ENCODE measurements at regions not wholly inside any gene's neighbourhood (a gene's known extent, or its start where the extent isn't known, plus 50 kb on each side); places are given as distances from the start of the nearest gene placed in this dataset.

DNA sequence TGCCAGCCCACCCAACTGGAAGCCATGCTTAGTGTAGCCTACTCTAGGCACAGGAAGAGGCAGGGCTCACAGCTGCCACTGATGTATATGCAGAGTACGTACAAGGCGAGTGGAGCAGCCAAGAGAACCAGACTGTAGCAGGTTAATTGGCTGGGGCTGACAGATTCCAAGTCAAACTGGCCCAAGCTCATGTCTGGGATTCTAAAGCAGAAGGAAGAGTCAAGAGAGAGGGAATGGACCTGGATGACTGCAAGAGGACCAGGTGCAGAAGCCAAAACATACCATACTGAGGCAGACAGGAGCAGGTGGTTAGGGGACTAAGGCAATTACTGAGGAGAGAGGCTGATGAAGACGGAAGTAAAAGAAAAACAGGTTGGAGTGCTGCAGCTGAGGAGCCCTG, 51.3 kb upstream of the LRRN2 start:
- Histone ChIP-seq H3K27me3 (ENCODE audit: control insufficient read depth, insufficient read depth, low read length) (peaks cover 12% of the 10 kb centered on the region), H3K36me3 (ENCODE audit: control insufficient read depth, insufficient read depth, low read length) (no peaks in the 10 kb centered on the region), H3K4me3 (ENCODE audit: low read depth, low read length) (no peak overlapping the region)
- DNase-seq (ENCODE audit: low read depth) (no peak), FAIRE-seq (no peak)
- TF ChIP-seq, protein P1, sequence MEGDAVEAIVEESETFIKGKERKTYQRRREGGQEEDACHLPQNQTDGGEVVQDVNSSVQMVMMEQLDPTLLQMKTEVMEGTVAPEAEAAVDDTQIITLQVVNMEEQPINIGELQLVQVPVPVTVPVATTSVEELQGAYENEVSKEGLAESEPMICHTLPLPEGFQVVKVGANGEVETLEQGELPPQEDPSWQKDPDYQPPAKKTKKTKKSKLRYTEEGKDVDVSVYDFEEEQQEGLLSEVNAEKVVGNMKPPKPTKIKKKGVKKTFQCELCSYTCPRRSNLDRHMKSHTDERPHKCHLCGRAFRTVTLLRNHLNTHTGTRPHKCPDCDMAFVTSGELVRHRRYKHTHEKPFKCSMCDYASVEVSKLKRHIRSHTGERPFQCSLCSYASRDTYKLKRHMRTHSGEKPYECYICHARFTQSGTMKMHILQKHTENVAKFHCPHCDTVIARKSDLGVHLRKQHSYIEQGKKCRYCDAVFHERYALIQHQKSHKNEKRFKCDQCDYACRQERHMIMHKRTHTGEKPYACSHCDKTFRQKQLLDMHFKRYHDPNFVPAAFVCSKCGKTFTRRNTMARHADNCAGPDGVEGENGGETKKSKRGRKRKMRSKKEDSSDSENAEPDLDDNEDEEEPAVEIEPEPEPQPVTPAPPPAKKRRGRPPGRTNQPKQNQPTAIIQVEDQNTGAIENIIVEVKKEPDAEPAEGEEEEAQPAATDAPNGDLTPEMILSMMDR (IDR thresholded peaks at IDR 0.05; ENCODE audit: insufficient read depth, low read length, severe bottlenecking) = no peak

DNA sequence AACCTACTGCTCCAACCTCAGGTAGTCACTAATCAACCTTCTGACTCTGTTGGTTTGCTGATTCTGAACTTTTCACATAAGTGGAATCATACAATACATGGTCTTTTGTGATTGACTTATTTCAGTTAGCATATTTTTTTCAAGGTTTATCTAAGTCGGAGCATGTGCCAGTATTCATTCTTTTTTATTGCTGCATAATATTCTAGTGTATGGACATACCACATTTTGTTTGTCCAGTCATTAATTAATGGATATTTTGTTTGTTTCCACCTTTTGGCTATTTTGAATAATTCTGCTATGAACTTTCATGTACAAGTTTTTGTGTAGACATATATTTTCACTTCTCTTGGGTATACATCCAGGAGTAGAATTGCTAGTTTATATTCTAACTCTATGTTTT, 53.0 kb upstream of the LRRN2 start:
- TF ChIP-seq, protein P1 (IDR thresholded peaks at IDR 0.05; ENCODE audit: insufficient read depth, low read length, severe bottlenecking) = no peak
- DNase-seq (ENCODE audit: low read depth) (no peak), FAIRE-seq (no peak)
- H3K36me3 ChIP-seq (ENCODE audit: control insufficient read depth, insufficient read depth, low read length) = no peaks in the 10 kb centered on the region
- peaks cover 11% of the 10 kb centered on the region for H3K27me3 ChIP-seq (ENCODE audit: control insufficient read depth, insufficient read depth, low read length)
- H3K4me3 ChIP-seq (ENCODE audit: low read depth, low read length) = no peak overlapping the region

DNA sequence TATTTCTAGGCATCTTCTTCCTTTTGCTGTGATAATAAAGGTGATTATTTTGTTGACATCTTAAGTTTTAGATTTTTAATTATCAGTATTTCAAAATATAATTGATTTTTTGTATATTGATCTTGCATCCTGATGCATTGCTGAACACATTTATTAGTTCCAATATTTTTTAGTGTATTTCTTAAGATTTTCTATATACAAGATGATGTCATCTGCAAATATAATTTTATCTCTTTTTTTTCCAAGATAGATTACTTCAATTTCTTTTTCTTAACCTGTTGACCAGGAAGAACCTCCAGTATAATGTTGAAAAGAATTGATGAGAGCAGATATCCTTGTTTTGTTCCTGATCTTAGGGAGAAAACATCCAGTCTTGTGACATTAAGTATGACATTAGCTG, 54.8 kb upstream of the LRRN2 start:
- FAIRE-seq (no peak), DNase-seq (ENCODE audit: low read depth) (no peak)
- Histone ChIP-seq H3K36me3 (ENCODE audit: control insufficient read depth, insufficient read depth, low read length) (no peaks in the 10 kb centered on the region), H3K4me3 (ENCODE audit: low read depth, low read length) (no peak overlapping the region), H3K27me3 (ENCODE audit: control insufficient read depth, insufficient read depth, low read length) (peaks cover 4% of the 10 kb centered on the region)
- TF ChIP-seq, protein P1 (IDR thresholded peaks at IDR 0.05; ENCODE audit: insufficient read depth, low read length, severe bottlenecking) = no peak

DNA sequence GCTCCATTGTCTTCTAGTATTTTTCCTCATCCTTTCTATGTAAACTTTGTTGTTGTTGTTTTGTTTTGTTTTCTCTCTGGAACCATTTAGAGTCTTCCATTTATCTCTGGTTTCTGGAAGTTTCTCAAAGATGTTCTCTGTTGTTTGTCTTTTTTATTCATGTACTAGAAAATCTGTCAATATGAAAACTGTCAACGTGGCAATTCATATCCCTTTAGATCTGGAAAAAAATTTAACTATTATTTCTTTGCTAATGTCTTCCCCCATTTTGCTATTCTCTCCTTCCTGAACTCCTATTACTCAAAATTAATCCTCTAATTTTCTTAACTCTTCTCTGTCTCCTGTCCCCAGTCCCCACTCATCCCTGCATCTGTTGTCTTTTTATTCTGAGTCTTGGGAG, 55.9 kb upstream of the LRRN2 start:
- no peak for DNase-seq (ENCODE audit: low read depth)
- TF ChIP-seq, protein P1 (IDR thresholded peaks at IDR 0.05; ENCODE audit: insufficient read depth, low read length, severe bottlenecking) = no peak
- FAIRE-seq = no peak
- Histone ChIP-seq H3K36me3 (ENCODE audit: control insufficient read depth, insufficient read depth, low read length) (no peaks in the 10 kb centered on the region), H3K27me3 (ENCODE audit: control insufficient read depth, insufficient read depth, low read length) (peaks cover 4% of the 10 kb centered on the region), H3K4me3 (ENCODE audit: low read depth, low read length) (no peak overlapping the region)

DNA sequence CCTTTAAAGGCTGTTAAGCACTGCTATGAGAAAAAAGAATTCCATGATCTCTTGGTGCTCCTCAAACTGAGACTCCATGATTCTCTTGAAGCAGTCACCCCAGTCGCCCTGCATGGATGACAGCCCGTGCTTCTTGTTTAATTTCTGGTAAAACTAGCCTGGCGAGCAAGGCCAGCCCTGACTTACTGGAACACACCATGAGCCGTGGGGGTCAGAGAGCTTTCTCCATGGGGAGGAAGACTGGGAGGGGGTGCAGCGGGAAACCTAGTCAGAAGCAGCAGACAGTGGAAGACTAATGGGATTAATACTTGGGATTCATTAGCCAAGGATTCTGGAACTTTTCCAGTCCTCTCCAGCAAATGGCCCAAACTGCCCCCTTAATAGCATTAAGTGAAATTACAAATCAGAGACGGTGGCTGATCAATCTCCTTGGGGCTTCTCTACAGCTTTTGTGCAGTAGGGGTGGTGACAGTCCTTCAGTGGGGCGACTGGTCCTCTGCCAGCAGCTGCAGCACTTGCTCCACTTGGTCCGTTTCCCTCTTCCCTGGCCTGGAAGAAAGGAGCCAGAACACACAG, 57.2 kb upstream of the LRRN2 start:
- Histone ChIP-seq H3K36me3 (ENCODE audit: control insufficient read depth, insufficient read depth, low read length) (no peaks in the 10 kb centered on the region), H3K27me3 (ENCODE audit: control insufficient read depth, insufficient read depth, low read length) (peaks cover 4% of the 10 kb centered on the region), H3K4me3 (ENCODE audit: low read depth, low read length) (no peak overlapping the region)
- no peak for DNase-seq (ENCODE audit: low read depth)
- TF ChIP-seq, protein P1 (IDR thresholded peaks at IDR 0.05; ENCODE audit: insufficient read depth, low read length, severe bottlenecking) = no peak
- no peak for FAIRE-seq

DNA sequence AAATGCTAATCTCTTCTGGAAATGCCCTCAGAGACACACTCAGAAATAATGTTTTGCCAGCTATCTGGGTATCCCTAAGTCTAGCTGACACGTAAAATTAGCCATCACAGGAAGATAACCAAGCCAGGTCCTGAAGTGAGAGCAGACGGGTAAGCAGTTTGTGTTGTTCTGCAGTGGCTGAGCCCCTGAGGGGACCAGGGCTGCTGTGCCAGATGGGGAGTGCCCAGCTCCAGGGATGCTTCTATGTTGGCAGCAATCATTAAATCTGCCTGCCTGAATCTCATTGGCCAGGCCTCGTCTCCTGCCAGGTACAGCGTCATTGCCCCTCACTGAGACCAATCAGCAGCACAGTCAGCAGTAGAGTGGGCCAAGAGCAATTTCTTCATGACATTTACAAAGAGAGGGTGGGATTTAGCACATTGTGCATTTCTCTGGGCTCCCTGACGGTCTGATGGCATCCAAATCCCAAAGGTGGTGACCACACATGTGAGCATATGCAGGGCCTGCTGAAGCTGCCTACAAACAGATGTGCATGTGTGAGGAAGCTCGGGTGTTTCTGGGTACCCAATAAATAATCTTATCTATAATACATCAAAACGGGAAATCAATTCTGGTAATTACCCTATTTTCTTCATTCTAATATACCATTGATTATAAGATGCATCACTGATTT, 58.7 kb upstream of the LRRN2 start:
- DNase-seq (ENCODE audit: low read depth) = no peak
- no peak overlapping the region for H3K4me3 ChIP-seq (ENCODE audit: low read depth, low read length)
- TF ChIP-seq, protein P1 (IDR thresholded peaks at IDR 0.05; ENCODE audit: insufficient read depth, low read length, severe bottlenecking) = no peak
- no peak for FAIRE-seq
- H3K27me3 ChIP-seq (ENCODE audit: control insufficient read depth, insufficient read depth, low read length) = peaks cover 4% of the 10 kb centered on the region
- no peaks in the 10 kb centered on the region for H3K36me3 ChIP-seq (ENCODE audit: control insufficient read depth, insufficient read depth, low read length)
